ENCODE measurements at regions not wholly inside any gene's neighbourhood (a gene's known extent, or its start where the extent isn't known, plus 50 kb on each side); places are given as distances from the start of the nearest gene placed in this dataset.

GRCh38 chr4:36737691-36738090 is 456.3 kb downstream of the DTHD1 start:
- no peak for DNase-seq

GRCh38 chr4:36740796-36741310 is 459.4 kb downstream of the DTHD1 start:
- no peak for DNase-seq

DNA sequence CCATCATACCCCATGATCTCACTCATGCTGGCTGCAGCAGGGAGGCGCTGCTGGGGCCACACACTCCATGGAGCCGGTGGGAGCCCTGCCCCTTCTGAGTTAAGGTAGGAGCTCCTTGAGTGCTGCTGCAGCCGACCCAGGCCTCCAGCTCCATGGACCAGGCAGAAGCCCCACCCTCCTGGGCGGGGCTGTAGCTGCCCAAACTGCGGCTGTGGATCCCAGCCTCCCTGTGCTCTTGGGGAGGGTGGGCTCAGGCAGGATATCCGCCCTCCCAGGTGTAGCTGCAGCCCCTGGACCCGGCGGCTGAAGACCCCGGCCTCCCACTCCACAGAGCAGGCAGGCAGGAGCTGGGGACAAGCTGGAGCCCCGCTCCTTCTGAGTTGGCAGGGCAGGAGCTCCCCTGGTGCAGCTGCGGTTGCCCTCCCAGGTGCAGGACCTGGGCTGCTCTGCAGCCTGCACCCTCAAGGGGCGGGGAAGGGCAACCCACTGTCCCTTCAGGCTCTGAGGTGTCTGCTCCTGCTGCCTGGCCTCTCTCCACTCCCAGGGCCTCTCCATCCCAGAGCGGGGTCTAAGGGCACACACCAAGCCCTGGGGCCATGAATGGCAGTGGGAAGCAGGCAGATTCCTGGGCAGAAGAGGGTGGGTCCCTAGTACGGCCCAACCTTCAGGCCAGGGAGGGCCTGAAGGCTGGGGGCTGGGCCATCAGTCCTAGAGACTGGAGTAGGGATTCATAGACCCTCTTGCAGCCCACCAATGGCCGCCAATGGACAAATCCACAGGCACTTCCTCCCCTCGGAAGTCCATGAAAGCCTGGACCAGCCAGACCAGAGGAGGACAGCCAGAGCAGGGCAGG is 466.1 kb downstream of the DTHD1 start:
- DNase-seq = no peak

DNA sequence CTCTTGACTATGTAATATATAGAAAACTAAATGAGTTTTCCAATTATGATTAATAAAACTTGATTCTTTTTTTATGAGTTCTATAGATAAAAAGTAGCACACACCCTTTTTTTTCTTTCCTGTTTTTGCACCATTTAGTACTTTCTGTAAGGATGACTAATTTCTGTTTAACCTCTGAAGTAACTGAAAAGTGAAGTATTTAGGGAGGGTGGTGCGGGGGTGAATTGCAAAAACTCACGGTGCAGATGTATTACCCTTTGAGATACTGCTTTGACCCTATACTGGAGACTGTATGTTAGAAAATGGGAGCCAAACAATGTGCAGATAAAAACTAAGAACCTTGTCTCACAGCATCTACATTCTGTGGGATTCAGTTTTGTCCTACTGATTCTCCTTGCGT is 471.6 kb downstream of the DTHD1 start:
- DNase-seq = no peak

DNA sequence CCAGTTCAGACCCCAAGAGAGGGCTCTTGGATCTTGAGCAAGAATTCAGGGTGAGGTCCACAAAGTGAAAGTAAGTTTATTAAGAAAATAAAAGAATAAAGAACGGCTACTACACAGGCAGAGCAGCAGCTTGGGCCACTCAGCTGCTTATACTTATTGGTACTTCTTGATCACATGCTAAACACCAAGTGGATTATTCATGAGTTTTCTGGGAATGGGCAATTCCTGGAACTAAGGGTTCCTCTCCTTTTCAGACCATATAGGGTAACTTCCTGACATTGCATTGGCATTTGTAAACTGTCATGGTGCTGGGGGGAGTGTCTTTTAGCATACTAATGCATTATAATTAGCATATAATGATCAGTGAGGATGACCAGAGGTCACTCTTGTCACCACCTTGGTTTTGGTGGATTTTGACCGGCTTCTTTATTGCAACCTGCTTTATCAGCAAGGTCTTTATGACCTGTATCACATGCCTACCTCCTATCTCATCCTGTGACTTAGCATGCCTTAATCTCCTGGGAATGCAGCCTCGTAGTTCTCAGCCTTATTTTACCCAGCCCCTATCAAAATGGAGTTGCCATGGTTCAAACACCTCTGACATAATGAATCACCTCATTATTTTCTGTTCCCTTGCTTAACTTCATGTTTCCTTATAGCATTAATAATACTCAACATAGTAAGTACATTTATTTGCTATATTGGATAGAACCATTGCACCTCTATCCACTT is 476.3 kb downstream of the DTHD1 start:
- DNase-seq = no peak

DNA sequence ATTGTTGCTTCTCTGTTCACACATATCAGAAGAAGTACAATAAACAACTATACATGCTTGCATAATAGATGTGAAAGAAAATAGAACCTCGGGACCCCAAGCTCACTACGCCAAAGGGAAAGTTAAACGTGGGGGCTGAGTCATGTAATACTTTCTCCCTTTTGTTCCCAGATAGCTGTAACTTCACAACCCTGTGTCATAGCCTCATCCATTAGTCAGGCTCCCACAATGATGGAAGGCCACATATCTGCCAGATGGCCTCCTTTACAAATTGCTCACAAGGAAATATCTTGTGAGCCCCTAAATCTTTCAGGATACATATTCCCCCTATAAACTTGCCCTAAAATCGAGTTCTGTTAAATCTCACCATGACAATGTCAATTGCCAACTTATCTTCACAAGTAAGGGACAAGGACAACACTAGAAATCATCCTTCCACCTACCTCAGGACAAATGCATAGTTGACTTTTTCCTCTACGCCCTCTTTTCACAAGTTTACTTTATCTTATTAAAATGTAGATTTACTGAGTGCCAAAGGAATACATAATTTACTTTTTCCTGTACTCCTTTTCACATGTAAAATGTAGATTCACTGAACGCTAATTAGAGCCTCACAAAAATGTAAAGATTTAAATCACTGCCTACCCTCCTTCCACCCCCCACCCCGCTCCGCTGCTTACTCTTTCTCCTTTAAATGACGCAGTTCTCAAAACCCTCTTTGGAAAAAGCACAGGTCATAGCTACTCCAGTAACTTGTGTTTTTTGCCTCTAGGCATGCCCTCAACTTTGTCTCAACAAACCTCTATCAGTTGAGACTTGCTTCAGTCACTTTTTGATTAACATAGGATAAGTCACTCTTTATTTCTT is 477.1 kb downstream of the DTHD1 start:
- no peak for DNase-seq

- no peak for DNase-seq
Measured at GRCh38 chr4:36761607-36762006, 480.2 kb downstream of the DTHD1 start.

DNA sequence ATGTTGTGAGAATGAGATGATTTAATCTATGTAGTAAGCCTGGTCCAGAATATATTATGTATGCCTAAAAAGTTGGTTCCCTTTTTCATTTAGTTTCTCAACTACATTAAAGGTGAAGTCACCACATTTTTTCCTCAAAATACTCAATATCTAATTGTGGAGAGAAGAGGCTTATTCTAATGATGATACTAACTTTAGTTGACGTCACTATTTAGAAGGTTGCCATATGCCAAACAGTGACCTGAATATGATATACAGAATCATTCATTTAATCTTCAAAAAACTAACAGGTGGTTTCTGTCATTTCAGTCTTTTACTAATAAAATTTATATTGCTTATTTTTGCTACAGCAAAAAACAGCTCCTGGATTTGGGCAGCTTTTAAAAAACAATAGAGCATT is 480.7 kb upstream of the NWD2 start:
- DNase-seq = no peak

GRCh38 chr4:36767596-36767995 is 476.9 kb upstream of the NWD2 start:
- DNase-seq = no peak

DNA sequence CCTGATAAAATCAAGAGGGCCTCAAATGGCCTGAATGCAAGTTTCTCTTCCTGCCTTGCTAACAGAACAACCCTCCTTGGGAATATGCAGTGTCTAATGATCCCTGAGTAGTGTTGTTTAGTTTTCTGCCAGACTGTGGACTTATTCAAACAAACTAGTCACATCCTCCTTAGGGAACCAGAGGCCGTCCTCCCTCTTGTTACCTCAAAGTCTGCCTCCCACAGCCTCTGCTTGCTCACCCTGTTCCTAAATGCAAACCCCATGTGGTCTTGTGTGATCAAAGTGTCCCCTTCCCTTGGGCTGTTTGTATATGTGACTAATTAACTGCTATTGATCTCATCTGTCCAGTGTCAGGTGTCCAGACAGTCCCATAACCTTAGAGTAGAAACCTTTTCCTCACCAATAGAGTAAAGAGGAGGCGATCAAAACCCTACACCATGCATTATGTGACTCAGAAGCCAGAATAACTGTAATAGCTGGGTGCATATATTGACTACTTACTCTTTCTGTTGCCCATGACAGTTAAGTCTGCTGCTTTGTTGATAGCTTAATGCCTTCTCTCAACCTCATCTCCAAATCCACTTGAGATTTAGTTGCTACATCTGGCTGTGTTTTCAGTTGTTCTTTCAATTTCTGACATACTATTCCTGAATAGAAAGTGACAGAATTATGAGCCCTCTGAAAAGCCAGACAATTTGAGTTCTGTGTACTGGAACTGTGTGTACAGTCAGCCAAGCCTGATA is 473.0 kb upstream of the NWD2 start:
- no peak for DNase-seq

DNA sequence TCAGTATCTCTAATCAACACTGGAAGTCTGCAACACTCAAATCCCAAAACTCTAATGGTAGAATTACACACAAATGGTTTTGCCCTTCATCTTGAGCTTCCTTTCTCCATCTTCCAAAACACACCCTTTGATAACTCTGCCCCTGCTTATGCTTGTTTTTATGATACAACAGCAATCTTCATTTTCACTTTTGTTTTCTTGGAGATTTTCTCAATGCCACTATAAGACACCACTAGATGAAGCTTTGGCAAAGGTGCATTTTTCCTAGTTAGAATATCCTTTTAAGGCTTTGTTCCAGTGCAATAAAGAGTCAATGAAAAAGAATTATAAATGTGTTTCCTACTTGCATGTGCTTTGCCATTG is 472.4 kb upstream of the NWD2 start:
- no peak for DNase-seq

DNA sequence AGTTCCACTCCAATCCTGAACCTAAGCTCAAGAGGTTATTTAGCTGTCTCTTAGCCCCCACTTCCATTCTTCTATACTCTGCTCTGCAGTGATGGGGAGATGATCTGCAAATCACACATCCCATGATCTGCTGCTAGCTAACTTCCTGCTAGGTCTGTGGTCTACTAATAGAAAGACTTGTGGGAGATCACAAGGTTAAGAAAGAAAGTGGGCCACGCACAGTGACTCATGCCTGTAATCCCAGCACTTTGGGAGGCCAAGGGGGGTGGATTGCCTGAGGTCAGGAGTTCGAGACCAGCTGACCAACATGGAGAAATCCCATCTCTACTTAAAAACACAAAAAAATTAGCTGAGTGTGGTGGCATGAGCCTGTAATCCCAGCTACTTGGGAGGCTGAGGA is 471.1 kb upstream of the NWD2 start:
- DNase-seq = no peak

- DNase-seq = no peak
Measured at GRCh38 chr4:36775544-36775943, 469.0 kb upstream of the NWD2 start.

- DNase-seq = no peak
Measured at GRCh38 chr4:36779601-36780000, 464.9 kb upstream of the NWD2 start.

- no peak for DNase-seq
Measured at GRCh38 chr4:36785973-36786372, 458.6 kb upstream of the NWD2 start.

- DNase-seq = no peak
Measured at GRCh38 chr4:36786519-36786918, 458.0 kb upstream of the NWD2 start.

GRCh38 chr4:36794716-36795115 is 449.8 kb upstream of the NWD2 start:
- DNase-seq = no peak

- no peak for DNase-seq
Measured at GRCh38 chr4:36812149-36812548, 432.4 kb upstream of the NWD2 start.

- no peak for DNase-seq
Measured at GRCh38 chr4:36815536-36815935, 429.0 kb upstream of the NWD2 start.

DNA sequence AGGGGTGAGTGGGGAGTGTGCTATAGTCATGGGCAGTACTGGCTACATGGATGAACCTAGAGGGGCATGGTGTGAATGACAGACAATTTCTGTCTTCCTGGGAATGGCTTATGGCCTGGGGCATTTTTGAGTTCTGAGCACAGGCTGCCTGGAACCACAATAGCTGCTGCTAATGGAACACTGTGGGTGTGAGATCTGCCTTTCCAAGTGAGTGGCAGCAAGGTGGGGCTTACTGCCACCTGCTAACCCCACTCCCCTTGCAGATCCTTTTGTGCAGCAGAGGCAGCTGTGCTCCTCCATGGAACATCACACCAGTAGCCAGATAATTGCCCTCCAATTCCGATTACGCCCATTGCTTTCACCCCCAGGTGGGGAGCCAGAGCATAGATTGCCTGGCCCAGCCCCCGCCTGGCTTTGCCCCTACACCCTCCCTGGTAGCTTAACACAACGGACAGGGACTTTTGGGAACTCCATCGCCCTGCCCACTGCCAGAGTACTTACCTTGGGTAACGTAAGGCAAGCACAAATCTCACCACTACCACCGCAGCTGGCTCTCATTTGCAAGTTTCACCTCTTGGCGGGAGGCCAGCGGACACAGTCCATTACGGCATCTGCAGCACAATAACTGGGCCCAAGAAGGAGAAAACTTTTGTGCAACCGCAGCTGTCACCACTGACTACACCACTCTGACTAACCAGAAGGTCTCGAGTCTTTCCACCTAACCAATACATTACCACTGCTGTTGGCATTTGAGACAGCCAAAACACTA is 421.2 kb upstream of the NWD2 start:
- DNase-seq = no peak

GRCh38 chr4:36824682-36825081 is 419.9 kb upstream of the NWD2 start:
- DNase-seq = no peak

- no peak for DNase-seq
Measured at GRCh38 chr4:36835246-36835645, 409.3 kb upstream of the NWD2 start.
